Bronchial epithelial cell (primary cell): ENCODE measurements at regions not wholly inside any gene's neighbourhood (a gene's known extent, or its start where the extent isn't known, plus 50 kb on each side); places are given as distances from the start of the nearest gene placed in this dataset.

ENCODE experiments used
- DNase-seq: peaks from one replicate; pipeline ENCODE4 v3.0.0-alpha.2; 2010; ENCODE audit warnings: low read depth
- FAIRE-seq: peaks from 2 replicates; lab custom pipeline; 2011; peaks lifted over from hg19 to GRCh38; lab: Jason Lieb, UNC
- H3K27me3 ChIP-seq: 2 replicates; pipeline ENCODE4 v1.5.1; 2011; ENCODE audit warnings: low read length; ENCODE audit not compliant: control insufficient read depth, insufficient read depth
- H3K36me3 ChIP-seq: 2 replicates; pipeline ENCODE4 v1.5.1; 2011; ENCODE audit warnings: low read length; ENCODE audit not compliant: control insufficient read depth, insufficient read depth
- H3K4me3 ChIP-seq: 2 replicates; pipeline ENCODE4 v1.5.1; 2011; ENCODE audit warnings: mild to moderate bottlenecking, low read depth, low read length, control low read depth
- CTCF ChIP-seq: IDR thresholded peaks from 2 replicates; pipeline ENCODE4 v1.5.1; 2011; ENCODE audit warnings: mild to moderate bottlenecking, moderate library complexity, low read length, control low read depth, inconsistent platforms; ENCODE audit not compliant: insufficient read depth, severe bottlenecking

GRCh38 chr4:34935739-34936138 is 1308.6 kb downstream of the ARAP2 start:
- H3K4me3 ChIP-seq: no peak overlapping the region
- DNase-seq (peak; percentile 78), FAIRE-seq (no peak)
- no peaks in the 10 kb centered on the region for H3K27me3 ChIP-seq
- no peak for TF ChIP-seq CTCF
- no peaks in the 10 kb centered on the region for H3K36me3 ChIP-seq

DNA sequence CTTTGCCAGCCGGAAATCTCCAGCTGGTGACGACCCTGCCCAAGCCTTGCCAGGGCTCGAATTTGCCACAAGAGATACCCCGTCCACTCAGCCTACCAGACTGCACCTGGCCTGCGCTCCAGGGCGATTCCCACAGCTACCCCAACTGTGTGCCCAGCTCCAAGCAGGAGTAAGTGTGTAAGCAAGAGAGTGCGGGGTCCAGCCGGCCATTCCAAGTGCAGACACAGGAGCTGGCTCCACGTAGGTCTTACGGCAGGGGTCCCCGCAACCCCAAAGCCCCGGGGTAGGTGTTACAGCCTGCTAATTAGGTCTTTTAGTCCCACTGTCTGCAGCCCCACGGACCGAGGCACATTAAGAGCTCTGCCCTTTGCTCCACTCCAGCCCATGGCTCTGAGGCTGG is 1305.2 kb downstream of the ARAP2 start:
- Histone ChIP-seq H3K27me3 (no peaks in the 10 kb centered on the region), H3K4me3 (no peak overlapping the region), H3K36me3 (no peaks in the 10 kb centered on the region)
- no peak for DNase-seq
- TF ChIP-seq CTCF: no peak
- FAIRE-seq: no peak

DNA sequence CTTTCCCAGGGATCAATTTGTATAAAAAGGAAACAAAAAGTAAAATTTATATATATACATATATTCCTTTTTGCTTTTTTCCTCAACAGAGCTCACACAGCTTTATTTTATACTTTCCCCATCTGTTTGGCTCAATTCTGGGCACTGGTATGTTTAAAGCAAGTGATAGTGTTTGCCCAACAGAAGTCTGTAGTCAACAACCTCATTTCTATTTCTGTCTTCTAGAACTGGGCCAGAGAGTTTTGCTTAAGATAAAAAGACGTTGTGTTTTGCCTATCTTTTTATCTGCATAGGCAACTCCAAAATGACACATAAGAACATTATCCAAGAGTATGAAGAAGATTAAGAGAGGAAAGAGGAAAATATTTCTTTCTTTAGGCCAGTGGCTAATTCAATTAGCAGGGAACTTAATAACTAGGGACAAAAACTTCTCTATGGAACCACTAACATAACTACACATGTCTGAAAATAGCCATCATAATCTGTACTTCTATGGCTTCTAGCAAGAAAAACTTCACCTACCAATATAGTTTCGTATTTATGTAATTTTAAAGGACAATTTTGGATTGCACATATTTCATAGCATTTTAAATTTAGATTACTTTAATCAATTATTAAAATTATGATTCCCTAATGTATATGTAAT is 1300.5 kb downstream of the ARAP2 start:
- Histone ChIP-seq H3K36me3 (no peaks in the 10 kb centered on the region), H3K4me3 (no peak overlapping the region), H3K27me3 (no peaks in the 10 kb centered on the region)
- FAIRE-seq: no peak
- no peak for DNase-seq
- no peak for TF ChIP-seq CTCF

GRCh38 chr4:34950926-34951325 is 1293.4 kb downstream of the ARAP2 start:
- H3K4me3 ChIP-seq: no peak overlapping the region
- DNase-seq: no peak
- TF ChIP-seq CTCF: no peak
- H3K36me3 ChIP-seq: no peaks in the 10 kb centered on the region
- H3K27me3 ChIP-seq: no peaks in the 10 kb centered on the region
- no peak for FAIRE-seq

- FAIRE-seq: no peak
These were observed 1291.0 kb downstream of the ARAP2 start for GRCh38 chr4:34953145-34953799.

More at GRCh38 chr4:34953145-34953799, 1291.0 kb downstream of the ARAP2 start:
- TF ChIP-seq CTCF: peak; percentile 12
- Histone ChIP-seq H3K4me3 (no peak overlapping the region), H3K27me3 (no peaks in the 10 kb centered on the region), H3K36me3 (no peaks in the 10 kb centered on the region)
- DNase-seq: no peak
